ENCODE measurements at regions not wholly inside any gene's neighbourhood (a gene's known extent, or its start where the extent isn't known, plus 50 kb on each side); places are given as distances from the start of the nearest gene placed in this dataset.
"Not testable (repeated sequence)": the region's sequence is repeated elsewhere in the genome, so short reads cannot be mapped to it uniquely, and the experiment has no call there.

- no peak for TF ChIP-seq CTCF (IDR thresholded peaks at IDR 0.05)
- ATAC-seq (ENCODE audit: low FRiP score) = no peak
- DNase-seq (ENCODE audit: low spot score) = no peak
Observed at GRCh38 chr3:104436506-104436905, 930.2 kb upstream of the ALCAM start.

- no peak for DNase-seq (ENCODE audit: low spot score)
- peak; percentile 76 for ATAC-seq (ENCODE audit: low FRiP score)
- TF ChIP-seq CTCF (IDR thresholded peaks at IDR 0.05) = no peak
Observed at GRCh38 chr3:104437131-104437750, 929.5 kb upstream of the ALCAM start.

- DNase-seq (ENCODE audit: low spot score) (no peak), ATAC-seq (ENCODE audit: low FRiP score) (no peak)
- TF ChIP-seq CTCF (IDR thresholded peaks at IDR 0.05) = no peak
Observed at GRCh38 chr3:104437891-104438290, 928.8 kb upstream of the ALCAM start.

- DNase-seq (ENCODE audit: low spot score) (no peak), ATAC-seq (ENCODE audit: low FRiP score) (no peak)
- no peak for TF ChIP-seq CTCF (IDR thresholded peaks at IDR 0.05)
Observed at GRCh38 chr3:104438706-104439105, 928.0 kb upstream of the ALCAM start.

GRCh38 chr3:104445252-104445919 lies 921.3 kb upstream of the ALCAM start:
- DNase-seq (ENCODE audit: low spot score); ATAC-seq (ENCODE audit: low FRiP score): not testable (repeated sequence)

GRCh38 chr3:104447681-104448080 lies 919.0 kb upstream of the ALCAM start:
- no peak for TF ChIP-seq CTCF (IDR thresholded peaks at IDR 0.05)
- DNase-seq (ENCODE audit: low spot score) (no peak), ATAC-seq (ENCODE audit: low FRiP score) (no peak)

- DNase-seq (ENCODE audit: low spot score) (no peak), ATAC-seq (ENCODE audit: low FRiP score) (no peak)
- no peak for TF ChIP-seq CTCF (IDR thresholded peaks at IDR 0.05)
Observed at GRCh38 chr3:104452697-104453096, 914.0 kb upstream of the ALCAM start.
